ENCODE measurements at regions not wholly inside any gene's neighbourhood (a gene's known extent, or its start where the extent isn't known, plus 50 kb on each side); places are given as distances from the start of the nearest gene placed in this dataset.
"Not testable (repeated sequence)": the region's sequence is repeated elsewhere in the genome, so short reads cannot be mapped to it uniquely, and the experiment has no call there.

- DNase-seq: no peak
- intact Hi-C loops (cut with DNase I, micrococcal nuclease): no loop called here
- ATAC-seq: no peak
These were observed 165.3 kb downstream of the TMEM167A start for GRCh38 chr5:82911910-82912309.

DNA sequence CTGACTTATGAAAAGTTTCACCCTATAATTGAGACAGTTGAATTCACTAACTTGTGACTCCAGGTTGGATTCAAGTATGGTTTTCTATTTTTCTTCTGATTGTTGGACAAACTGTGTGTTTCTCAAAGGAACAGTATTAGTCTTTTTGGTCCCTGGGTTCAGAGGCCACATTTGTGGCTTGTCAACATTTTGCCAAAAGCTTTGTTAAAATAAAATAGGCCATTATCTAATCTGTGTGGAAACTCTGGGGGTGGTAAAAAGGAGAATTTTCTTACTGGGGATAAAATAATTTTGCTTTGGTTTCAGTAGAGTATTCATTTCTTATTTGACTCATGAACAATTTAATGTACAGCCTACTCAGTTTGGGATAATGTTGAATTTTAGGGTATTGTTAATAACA, 166.3 kb downstream of the TMEM167A start:
- no peak for DNase-seq
- intact Hi-C loops (cut with DNase I, micrococcal nuclease): no loop called here
- ATAC-seq: no peak

DNA sequence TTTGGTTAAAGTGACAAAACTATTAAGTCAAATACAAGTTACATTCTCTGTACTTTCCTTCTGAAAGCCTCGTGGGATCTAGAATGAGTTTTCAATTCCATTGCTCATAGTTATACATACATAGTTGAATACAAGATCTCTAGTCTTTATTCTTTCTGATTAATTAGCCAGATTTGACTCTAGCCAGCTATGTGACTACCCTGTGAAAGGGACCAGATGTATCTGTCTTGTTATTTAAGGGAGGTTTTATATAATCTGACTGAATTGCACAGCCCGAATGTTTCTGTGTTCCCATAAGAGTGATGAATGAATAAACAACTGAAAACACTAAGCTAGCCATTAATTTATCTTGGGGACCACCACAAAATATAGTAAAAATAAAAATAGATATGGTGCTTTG, 166.7 kb downstream of the TMEM167A start:
- intact Hi-C loops (cut with DNase I, micrococcal nuclease): no loop called here
- DNase-seq (no peak), ATAC-seq (no peak)

DNA sequence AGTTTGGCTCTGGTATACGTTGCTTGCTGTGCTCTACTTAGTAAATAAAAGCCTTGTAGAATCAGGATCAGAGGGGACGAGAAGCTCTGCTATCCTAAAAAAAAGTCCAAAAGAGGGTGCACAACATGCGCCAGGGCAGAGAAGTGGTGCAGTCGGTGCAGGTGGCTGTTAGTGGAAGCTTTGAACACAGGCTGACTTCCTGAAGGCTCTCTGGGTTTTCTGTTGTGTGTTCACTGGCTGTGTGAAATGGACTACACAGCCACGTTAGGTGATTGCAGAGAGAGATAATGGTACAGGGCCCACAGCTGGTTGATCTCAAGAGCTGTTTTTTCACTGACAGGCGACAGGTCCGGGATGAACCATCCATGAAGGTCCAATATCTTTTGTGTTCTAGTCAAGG, 167.4 kb downstream of the TMEM167A start:
- no peak for ATAC-seq
- intact Hi-C loops (cut with DNase I, micrococcal nuclease): no loop called here
- DNase-seq: no peak

DNA sequence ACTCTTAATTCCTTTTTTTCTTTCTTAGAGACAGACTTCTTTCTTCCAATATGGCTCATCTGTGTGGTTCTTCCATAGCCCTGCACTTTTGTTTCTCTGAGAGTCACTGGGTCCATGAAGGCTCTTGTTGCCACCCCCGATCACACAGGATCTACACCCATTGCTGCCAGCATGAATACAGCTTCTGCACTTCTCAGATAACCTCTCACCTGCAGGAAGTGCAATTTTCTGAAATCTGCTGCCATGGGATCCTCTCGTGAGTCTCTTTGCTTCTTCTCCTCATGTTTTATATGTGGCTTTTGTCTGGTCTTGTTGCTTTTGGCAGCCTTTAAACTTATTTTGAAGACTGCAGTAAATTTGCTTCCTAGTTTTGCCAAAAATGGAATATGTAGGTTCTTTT, 171.2 kb downstream of the TMEM167A start:
- intact Hi-C loops (cut with DNase I, micrococcal nuclease): no loop called here
- no peak for ATAC-seq
- DNase-seq: no peak

DNA sequence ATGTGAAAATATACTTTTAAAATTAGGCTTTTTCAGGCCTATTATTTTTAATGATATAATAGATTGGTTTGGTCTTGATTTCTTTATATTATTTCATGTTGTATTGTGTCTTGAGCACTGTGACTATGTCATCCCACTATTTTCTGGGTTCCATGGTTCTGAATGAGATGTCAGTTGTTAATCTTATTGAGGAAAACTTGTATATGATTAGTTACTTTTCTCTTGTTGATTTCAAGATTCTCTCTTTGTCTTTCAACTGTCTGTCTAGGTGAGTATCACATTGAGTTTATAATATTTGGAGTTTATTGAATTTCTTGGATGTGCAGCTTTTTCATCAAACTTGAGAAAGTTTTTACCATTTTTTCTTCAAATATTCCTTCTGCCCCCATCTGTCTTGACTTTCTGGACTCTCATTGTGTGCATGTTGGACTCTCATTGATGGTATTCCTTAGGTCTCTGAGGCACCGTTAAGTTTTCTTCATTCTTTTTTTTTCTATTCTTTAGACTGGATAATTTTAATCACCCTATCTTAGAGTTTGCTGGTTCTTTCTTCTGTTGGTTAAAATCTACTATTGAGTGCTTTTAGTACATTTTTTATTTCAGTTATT, 175.8 kb downstream of the TMEM167A start:
- intact Hi-C loops (cut with DNase I, micrococcal nuclease): no loop called here
- no peak for DNase-seq
- ATAC-seq: no peak

DNA sequence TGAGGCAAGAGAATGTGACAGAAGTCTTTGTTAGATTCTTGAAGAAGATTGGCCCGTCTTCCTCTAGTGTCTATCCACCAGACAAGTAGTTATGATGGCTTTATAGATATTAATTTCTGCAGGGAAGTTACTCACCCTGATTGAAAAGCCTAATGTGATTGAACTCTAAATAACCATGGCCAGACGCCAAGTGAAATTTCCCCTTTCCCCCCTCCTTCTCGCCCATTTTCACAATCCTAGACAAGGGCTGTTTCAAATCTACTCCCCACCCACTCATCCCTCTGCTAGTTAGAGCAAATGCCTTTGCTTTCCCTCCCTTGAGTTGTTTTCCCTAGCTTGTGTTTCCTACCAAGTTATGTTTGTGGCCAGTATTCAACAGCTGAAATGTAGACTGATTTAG, 182.5 kb downstream of the TMEM167A start:
- intact Hi-C loops (cut with DNase I, micrococcal nuclease): no loop called here
- no peak for DNase-seq
- ATAC-seq: no peak

GRCh38 chr5:82889088-82889487, 188.1 kb downstream of the TMEM167A start:
- no peak for DNase-seq
- ATAC-seq: no peak
- intact Hi-C loops (cut with DNase I, micrococcal nuclease): no loop called here

DNA sequence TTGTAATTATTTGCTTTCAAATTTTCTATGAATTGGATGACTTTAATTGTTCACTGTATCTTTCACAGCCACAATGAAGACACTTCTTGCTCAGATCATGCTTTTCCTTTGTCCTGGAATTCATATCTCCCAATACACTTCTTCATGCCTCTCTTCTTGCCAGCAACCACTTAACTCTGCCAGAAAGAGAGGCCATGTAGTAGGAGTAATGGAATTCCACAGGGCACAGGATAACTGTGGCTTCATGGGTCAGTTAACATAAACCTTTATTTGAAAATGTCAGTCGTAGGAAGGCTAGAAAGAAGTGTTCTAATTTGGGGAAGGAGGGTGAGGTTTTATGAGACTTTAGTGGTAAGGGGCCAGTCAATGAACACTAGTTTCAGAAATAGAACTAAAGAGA, 190.3 kb downstream of the TMEM167A start:
- DNase-seq (no peak), ATAC-seq (no peak)
- intact Hi-C loops (cut with DNase I, micrococcal nuclease): no loop called here

- DNase-seq: no peak
- no peak for ATAC-seq
- intact Hi-C loops (cut with DNase I, micrococcal nuclease): no loop called here
These were observed 191.4 kb downstream of the TMEM167A start for GRCh38 chr5:82885627-82886389.

DNA sequence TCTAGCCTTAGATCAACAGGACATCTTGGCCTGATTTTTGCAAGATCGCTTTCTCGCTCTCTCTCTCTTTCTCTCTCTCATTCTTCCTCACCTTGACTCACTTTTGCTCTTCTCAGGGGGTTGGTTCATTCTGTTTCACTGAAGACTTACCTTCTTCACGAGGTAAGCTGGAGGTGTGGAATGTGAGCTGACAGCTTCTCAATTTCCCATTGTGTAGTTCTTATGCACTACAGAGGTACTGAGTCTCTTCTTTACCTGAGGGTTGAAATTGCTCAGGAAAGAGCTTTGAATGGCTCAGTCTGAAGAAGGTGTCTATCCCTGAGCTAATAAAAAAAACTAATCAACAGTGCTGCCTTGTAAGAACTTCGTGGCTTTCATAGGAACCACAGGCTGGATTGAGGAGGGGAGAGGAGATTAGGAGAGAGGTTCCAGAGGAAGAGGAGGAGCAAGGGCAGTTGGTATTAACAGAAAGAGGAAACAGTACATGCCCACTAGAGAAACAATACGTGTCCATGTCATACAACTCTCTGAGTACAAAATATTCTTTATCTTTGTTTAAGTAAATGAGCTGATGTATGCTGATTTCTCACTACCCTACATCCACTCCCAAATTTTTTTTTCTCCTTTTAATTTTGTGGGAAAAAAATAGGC, 192.2 kb downstream of the TMEM167A start:
- ATAC-seq (no peak), DNase-seq (no peak)
- intact Hi-C loops (cut with DNase I, micrococcal nuclease): no loop called here

GRCh38 chr5:82882316-82882715, 194.9 kb downstream of the TMEM167A start:
- intact Hi-C loops (cut with DNase I, micrococcal nuclease): no loop called here

DNA sequence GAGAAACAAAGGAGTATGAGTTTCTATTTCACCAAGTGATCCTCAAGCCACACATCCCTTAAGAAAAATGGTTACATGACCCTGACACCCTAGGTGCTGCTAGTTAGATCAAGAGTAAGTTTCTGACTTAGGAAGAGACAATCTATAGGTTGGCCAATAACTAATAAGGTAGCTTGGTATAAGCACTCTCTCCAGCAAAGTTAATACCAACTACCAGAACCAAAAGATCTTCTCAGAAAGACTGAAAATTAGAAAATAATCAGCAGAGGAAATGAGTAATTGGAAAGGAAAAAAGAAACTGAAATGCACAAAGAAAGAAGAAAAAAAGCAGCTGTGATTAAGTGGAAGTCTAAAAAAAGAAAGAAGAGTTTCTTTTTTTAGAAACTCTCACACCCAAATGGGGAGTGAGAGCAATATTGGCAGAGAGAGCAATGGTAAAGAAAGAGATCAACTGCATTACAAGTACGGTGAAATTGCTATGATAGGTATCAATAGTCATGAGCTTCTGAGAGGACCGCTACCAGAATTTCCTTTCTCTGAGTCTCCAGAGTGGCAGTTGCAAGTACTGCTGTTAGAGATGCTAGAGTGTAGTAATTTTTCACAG, 195.5 kb downstream of the TMEM167A start:
- intact Hi-C loops (cut with DNase I, micrococcal nuclease): no loop called here

More at GRCh38 chr5:82882316-82882715, 194.9 kb downstream of the TMEM167A start:
- no peak for DNase-seq
- no peak for ATAC-seq

GRCh38 chr5:82879089-82879488, 198.1 kb downstream of the TMEM167A start:
- ATAC-seq (no peak), DNase-seq (no peak)
- intact Hi-C loops (cut with DNase I, micrococcal nuclease): no loop called here

More for the DNA sequence above, 195.5 kb downstream of the TMEM167A start:
- ATAC-seq: no peak
- DNase-seq: no peak

- ATAC-seq: no peak
- intact Hi-C loops (cut with DNase I, micrococcal nuclease): no loop called here
- no peak for DNase-seq
These were observed 203.7 kb downstream of the TMEM167A start for GRCh38 chr5:82873452-82873851.

DNA sequence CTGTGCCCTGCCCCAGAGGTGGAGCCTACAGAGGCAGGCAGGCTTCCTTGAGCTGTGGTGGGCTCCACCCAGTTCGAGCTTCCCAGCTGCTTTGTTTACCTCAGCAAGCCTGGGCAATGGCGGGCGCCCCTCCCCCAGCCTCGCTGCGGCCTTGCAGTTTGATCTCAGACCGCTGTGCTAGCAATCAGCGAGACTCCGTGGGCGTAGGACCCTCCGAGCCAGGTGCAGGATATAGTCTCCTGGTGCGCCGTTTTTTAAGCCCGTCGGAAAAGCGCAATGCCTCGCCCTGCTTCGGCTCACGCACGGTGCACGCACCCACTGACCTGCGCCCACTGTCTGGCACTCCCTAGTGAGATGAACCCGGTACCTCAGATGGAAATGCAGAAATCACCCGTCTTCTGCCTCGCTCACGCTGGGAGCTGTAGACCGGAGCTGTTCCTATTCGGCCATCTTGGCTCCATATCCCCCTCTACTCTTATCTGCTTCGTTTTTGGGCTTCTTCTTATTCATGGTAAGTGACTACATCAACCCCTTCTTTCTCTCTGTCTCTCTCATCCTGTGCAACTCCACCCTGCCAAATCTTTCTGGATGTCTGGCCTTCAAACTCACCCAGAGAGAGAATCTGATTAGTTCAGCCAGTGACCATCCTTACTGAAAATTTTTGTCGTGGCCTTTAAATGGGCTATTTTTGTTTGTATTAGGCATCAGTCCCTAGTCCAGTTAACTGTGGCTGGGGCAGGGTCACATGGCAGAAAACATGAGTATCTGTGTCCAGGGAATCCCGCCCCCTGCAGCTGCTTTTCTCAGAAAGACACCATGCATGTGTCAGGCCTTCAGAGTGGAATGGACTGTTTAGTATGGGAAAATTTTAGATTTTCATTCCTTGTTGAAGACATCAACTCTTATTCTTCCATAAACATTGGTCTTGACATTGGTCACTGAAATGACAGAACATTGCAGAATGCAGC, 204.6 kb downstream of the TMEM167A start:
- intact Hi-C loops (cut with DNase I, micrococcal nuclease); DNase-seq; ATAC-seq: not testable (repeated sequence)

GRCh38 chr5:82865625-82866024, 211.6 kb downstream of the TMEM167A start:
- DNase-seq: no peak
- intact Hi-C loops (cut with DNase I, micrococcal nuclease): no loop called here
- ATAC-seq: no peak

- DNase-seq (no peak), ATAC-seq (no peak)
- intact Hi-C loops (cut with DNase I, micrococcal nuclease): no loop called here
These were observed 213.9 kb downstream of the TMEM167A start for GRCh38 chr5:82863266-82863665.

DNA sequence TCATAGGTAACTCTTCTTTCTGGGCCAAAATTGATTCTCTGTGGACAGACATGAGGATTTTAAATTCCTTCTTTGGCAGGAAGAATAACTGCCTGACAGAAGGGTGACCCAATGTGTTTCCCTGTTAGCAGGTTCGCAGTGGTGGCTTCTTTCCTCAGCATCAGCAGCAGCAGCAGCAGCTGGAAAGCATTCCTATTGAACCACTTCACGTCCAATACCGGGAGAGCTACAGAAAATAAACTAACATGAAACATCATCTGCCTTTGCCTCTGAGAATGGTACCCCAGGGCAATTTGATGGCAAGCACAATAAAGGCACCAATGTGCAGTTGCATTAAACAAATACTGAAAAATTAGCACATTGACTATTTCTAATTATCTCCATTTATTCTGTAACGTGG, 214.5 kb downstream of the TMEM167A start:
- no peak for DNase-seq
- intact Hi-C loops (cut with DNase I, micrococcal nuclease): no loop called here
- ATAC-seq: no peak
